Upper lobe of right lung (tissue), 1 donor: ENCODE measurements at regions not wholly inside any gene's neighbourhood (a gene's known extent, or its start where the extent isn't known, plus 50 kb on each side); places are given as distances from the start of the nearest gene placed in this dataset.
"Not testable (repeated sequence)": the region's sequence is repeated elsewhere in the genome, so short reads cannot be mapped to it uniquely, and the experiment has no call there.

ENCODE experiments used
- ATAC-seq: fragments of 200-7000 bp; cut with Tn5 transposase; one replicate; pipeline ENCODE4 v1.9.1; 2020; ENCODE audit warnings: mild to moderate bottlenecking, moderate library complexity
- DNase-seq: peaks from one replicate; pipeline ENCODE4 v3.0.0-alpha.2; 2020
- H3K27ac ChIP-seq: fragments of 200-600 bp; one replicate; pipeline ENCODE4 v1.8.0; 2022
- H3K27me3 ChIP-seq: fragments of 200-600 bp; one replicate; pipeline ENCODE4 v1.8.0; 2022; ENCODE audit warnings: mild to moderate bottlenecking
- H3K36me3 ChIP-seq: fragments of 200-600 bp; one replicate; pipeline ENCODE4 v1.8.0; 2022
- H3K4me1 ChIP-seq: fragments of 200-600 bp; one replicate; pipeline ENCODE4 v1.8.0; 2022
- H3K4me3 ChIP-seq: fragments of 200-600 bp; one replicate; pipeline ENCODE4 v1.8.0; 2022; ENCODE audit warnings: mild to moderate bottlenecking
- H3K9me3 ChIP-seq: fragments of 200-600 bp; one replicate; pipeline ENCODE4 v1.8.0; 2022
- intact Hi-C: fragments of 100-400 bp; cut with DNase I; formaldehyde crosslinking; loops from one replicate; pipeline ENCODE4 v1.11.0; 2022
- TF ChIP-seq, protein P1 (sequence below): fragments of 200-600 bp; IDR thresholded peaks from one replicate; pipeline ENCODE4 v1.8.0; 2022; ENCODE audit warnings: antibody characterized with exemption
- donor health status: DM: no; HTN: yes; CAD: no; lungs with severe emphysema.

DNA sequence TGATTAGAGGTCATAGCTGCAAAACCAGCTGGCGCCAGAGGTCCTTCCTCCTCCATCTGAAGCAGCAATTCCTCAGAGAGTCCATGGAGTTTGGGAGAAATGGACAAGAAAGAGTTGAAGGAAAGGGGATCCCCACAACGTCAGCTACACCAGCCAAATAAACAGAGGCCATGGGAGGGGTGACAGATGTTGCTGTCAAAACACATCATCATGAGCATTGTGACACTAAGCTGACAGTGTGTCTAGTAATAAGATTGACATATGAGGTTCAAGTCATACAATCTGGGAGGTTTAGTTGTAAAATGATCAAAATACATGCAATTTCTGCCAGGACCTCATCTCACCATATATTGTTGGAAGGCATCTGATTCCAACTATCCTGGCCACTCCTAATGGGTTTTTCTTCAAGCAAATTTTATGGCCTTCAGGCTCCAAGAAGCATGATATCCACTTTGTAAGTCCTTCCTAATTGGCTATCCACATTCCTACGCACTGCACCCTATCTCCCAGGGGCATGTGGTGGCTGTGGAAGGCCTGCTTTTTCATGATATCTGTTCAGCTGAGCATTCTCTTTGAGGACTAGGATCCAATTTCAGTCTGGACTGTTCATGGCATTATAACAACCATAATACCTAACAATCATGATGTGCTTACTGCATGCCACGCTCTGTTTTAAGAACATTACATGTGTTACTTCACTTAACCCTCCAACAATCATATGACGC, 335.0 kb upstream of the ID2 start:
- TF ChIP-seq, protein P1, sequence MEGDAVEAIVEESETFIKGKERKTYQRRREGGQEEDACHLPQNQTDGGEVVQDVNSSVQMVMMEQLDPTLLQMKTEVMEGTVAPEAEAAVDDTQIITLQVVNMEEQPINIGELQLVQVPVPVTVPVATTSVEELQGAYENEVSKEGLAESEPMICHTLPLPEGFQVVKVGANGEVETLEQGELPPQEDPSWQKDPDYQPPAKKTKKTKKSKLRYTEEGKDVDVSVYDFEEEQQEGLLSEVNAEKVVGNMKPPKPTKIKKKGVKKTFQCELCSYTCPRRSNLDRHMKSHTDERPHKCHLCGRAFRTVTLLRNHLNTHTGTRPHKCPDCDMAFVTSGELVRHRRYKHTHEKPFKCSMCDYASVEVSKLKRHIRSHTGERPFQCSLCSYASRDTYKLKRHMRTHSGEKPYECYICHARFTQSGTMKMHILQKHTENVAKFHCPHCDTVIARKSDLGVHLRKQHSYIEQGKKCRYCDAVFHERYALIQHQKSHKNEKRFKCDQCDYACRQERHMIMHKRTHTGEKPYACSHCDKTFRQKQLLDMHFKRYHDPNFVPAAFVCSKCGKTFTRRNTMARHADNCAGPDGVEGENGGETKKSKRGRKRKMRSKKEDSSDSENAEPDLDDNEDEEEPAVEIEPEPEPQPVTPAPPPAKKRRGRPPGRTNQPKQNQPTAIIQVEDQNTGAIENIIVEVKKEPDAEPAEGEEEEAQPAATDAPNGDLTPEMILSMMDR, result no peak
- no peak overlapping the region for H3K27ac ChIP-seq
- intact Hi-C loops, result no loop called here
- H3K36me3 ChIP-seq, result no peaks in the 10 kb centered on the region
- H3K4me3 ChIP-seq, result no peak overlapping the region
- ATAC-seq, result no peak
- no peaks in the 10 kb centered on the region for H3K27me3 ChIP-seq
- H3K9me3 ChIP-seq, result no peaks in the 10 kb centered on the region
- no peak for DNase-seq
- H3K4me1 ChIP-seq, result no peaks in the 10 kb centered on the region

DNA sequence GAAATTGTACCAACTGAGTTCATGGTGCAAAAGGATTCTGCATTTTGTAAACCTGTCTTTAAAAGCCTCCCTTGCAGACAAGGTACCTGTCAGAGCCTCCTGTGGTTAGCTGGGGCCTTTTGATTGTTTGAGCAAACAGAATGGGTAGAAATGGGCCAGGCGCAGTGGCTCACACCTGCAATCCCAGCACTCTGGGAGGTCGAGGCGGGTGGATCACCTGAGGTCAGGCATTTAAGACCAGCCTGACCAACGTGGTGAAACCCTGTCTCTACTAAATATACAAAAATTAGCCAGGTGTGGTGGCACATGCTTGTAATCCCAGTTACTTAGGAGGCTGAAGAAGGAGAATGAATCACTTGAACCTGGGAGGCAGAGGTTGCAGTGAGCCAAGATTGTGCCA, 332.9 kb upstream of the ID2 start:
- intact Hi-C loops, H3K4me3 ChIP-seq, H3K9me3 ChIP-seq, H3K27me3 ChIP-seq, H3K4me1 ChIP-seq, ATAC-seq, DNase-seq, H3K36me3 ChIP-seq, H3K27ac ChIP-seq: not testable (repeated sequence)

DNA sequence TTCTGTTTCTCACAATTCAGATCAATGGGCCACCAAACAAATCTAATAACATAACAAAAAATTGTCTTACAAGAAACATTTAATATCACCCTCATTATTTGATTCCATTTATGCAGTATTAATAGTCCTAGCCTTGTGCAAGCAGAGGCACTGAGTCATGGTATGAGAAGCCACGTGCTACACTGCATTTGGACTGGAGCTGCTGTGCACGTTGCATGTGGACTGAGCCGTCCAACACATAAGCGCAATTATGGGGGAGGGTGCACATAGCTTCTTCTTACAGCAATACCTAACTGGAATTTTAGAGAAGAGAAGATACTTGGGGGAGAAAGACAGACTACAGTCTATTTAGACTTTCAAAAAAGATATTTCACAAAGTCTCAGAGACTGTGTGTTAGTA, 329.6 kb upstream of the ID2 start:
- no peaks in the 10 kb centered on the region for H3K4me1 ChIP-seq
- ATAC-seq (no peak), DNase-seq (no peak)
- TF ChIP-seq, protein P1, result no peak
- H3K9me3 ChIP-seq, result no peaks in the 10 kb centered on the region
- H3K4me3 ChIP-seq, result no peak overlapping the region
- no peaks in the 10 kb centered on the region for H3K36me3 ChIP-seq
- H3K27me3 ChIP-seq, result no peaks in the 10 kb centered on the region
- no peak overlapping the region for H3K27ac ChIP-seq
- intact Hi-C loops, result no loop called here

DNA sequence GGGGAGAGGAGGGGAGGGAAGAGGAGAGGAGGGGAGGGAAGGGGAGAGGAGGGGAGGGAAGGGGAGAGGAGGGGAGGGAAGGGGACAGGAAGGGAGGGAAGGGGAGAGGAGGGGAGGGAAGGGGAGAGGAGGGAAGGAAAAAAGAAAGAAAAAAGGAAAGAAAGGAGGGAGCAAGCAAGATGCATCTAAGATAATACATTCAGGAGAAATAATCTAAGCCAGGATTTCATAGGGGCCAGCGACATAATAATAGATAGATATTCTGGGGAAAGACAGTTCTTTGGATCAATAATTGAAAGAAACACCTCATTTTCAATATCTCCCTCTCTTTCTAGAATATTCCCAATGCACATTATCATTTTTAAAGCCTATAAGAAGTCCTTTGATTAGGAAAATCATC, 328.9 kb upstream of the ID2 start:
- intact Hi-C loops, result no loop called here
- no peak overlapping the region for H3K4me3 ChIP-seq
- no peaks in the 10 kb centered on the region for H3K27me3 ChIP-seq
- H3K36me3 ChIP-seq, result no peaks in the 10 kb centered on the region
- TF ChIP-seq, protein P1, result no peak
- no peaks in the 10 kb centered on the region for H3K4me1 ChIP-seq
- H3K27ac ChIP-seq, result no peak overlapping the region
- ATAC-seq, result no peak
- no peaks in the 10 kb centered on the region for H3K9me3 ChIP-seq
- no peak for DNase-seq

DNA sequence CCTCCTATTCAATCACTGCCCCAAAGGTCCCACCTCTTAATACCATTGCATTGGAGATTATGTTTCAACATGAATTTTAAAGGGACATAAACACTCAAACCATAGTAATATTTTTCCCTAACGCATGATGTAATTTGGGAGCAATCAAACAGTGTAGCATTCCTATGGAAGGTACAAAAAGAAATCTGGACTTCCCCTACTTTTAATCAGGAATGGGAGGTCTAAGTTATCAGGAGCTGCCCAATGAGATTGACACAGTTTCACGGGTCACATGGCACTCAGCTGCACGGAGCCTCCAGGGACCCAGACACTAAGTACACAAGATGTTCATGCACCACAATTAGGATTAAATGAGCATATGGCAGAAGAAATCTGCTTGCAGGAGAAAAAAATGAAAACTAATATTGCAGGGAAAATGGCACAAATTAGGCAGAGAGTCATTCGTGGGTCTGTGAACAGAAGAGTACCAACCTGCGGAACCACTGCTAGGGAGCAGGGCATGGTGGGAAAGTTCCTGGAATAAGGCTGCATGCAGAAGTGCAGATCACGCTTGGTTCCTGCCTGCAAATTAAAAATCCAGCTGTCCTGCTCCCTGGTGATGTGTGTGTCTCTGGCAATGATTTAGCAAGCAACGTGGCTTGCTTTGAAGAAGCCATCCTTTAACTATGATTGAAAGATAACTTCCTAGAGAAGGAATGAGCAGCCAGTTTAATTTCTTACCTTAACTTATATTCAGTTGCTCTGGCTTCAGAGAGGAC, 326.6 kb upstream of the ID2 start:
- TF ChIP-seq, protein P1, result no peak

DNA sequence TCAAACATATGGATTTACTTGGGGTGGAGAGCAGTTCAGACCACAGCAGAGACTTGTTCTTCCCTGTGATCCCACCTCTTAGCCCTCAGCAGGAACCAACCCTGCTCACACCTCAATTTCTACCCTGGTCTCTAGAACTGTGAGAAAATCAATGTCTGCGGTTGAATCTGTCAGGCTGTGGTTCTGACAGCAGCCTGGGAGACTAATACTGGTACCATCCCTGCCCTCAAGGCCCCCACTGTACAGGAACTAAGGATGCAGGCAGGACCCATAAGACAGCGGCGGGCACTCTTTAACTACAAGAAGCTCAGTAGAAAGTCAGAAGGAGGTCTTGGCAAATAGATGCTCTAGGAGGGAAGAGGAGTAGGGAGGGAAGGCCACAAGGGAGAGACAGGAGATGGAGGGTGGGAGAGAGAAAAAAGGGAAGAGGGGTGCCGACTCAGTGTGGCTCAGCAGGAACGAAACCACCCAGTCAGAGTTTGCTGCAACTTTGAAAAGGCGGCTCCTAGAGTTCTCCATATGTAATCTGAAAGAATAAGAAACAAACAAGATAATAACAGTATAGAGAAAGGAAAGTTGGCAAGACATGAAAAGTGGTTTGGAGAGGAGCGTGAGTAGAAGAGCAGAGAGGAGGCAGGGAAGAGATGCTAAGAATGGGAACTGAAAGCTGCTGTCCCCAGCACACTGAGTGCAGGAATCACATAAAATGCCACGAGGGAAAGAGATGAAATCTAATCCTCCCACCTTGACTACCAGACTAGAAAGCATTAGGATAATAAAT, 323.9 kb upstream of the ID2 start:
- Histone ChIP-seq H3K27ac (no peak overlapping the region), H3K36me3 (no peaks in the 10 kb centered on the region), H3K9me3 (no peaks in the 10 kb centered on the region), H3K4me1 (no peaks in the 10 kb centered on the region), H3K4me3 (no peak overlapping the region), H3K27me3 (no peaks in the 10 kb centered on the region)
- TF ChIP-seq, protein P1, result no peak
- intact Hi-C loops, result no loop called here
- DNase-seq (no peak), ATAC-seq (no peak)

More for the DNA sequence above, 326.6 kb upstream of the ID2 start:
- Histone ChIP-seq H3K9me3 (no peaks in the 10 kb centered on the region), H3K4me3 (no peak overlapping the region), H3K36me3 (no peaks in the 10 kb centered on the region), H3K27ac (no peak overlapping the region), H3K27me3 (no peaks in the 10 kb centered on the region), H3K4me1 (no peaks in the 10 kb centered on the region)
- DNase-seq (no peak), ATAC-seq (no peak)
- intact Hi-C loops, result no loop called here
